CD4-positive, alpha-beta T cell treated with Interleukin-1 beta for 1 hour (primary cell): ENCODE measurements at regions not wholly inside any gene's neighbourhood (a gene's known extent, or its start where the extent isn't known, plus 50 kb on each side); places are given as distances from the start of the nearest gene placed in this dataset.

Experiments used
- DNase-seq, 2 donors: peaks; one replicate each; pipeline ENCODE4 v3.0.0-alpha.2; 2020 to 2022

- no peak for DNase-seq
These were observed 159.9 kb upstream of the HMCN1 start for GRCh38 chr1:185574139-185574875.

- no peak for DNase-seq
These were observed 160.5 kb upstream of the HMCN1 start for GRCh38 chr1:185573677-185574076.

GRCh38 chr1:185573162-185573561 is 161.0 kb upstream of the HMCN1 start:
- no peak for DNase-seq

GRCh38 chr1:185570962-185571361 is 163.2 kb upstream of the HMCN1 start:
- peak; percentile 17 to 30 for DNase-seq

GRCh38 chr1:185568155-185569123 is 165.8 kb upstream of the HMCN1 start:
- DNase-seq: peak in 1 of 2 donors; percentile 54

GRCh38 chr1:185567440-185567839 is 166.8 kb upstream of the HMCN1 start:
- no peak for DNase-seq

GRCh38 chr1:185566995-185567394 is 167.2 kb upstream of the HMCN1 start:
- DNase-seq: peak; percentile 78 to 90

- no peak for DNase-seq
These were observed 168.9 kb upstream of the HMCN1 start for GRCh38 chr1:185565302-185565701.

GRCh38 chr1:185564816-185565215 is 169.4 kb upstream of the HMCN1 start:
- no peak for DNase-seq

- no peak for DNase-seq
These were observed 171.5 kb upstream of the HMCN1 start for GRCh38 chr1:185562461-185563359.

- DNase-seq: peak in 1 of 2 donors; percentile 49
These were observed 172.6 kb upstream of the HMCN1 start for GRCh38 chr1:185561629-185562028.

GRCh38 chr1:185560760-185561159 is 173.4 kb upstream of the HMCN1 start:
- peak; percentile 11 to 12 for DNase-seq

GRCh38 chr1:185559684-185560331 is 174.4 kb upstream of the HMCN1 start:
- peak; percentile 73 to 75 for DNase-seq

- no peak for DNase-seq
These were observed 175.0 kb upstream of the HMCN1 start for GRCh38 chr1:185559151-185559550.

- no peak for DNase-seq
These were observed 177.6 kb upstream of the HMCN1 start for GRCh38 chr1:185556561-185556960.

GRCh38 chr1:185555743-185556142 is 178.4 kb upstream of the HMCN1 start:
- no peak for DNase-seq

- no peak for DNase-seq
These were observed 183.2 kb upstream of the HMCN1 start for GRCh38 chr1:185551008-185551407.

GRCh38 chr1:185549906-185550305 is 184.3 kb upstream of the HMCN1 start:
- no peak for DNase-seq

- DNase-seq: no peak
These were observed 188.2 kb upstream of the HMCN1 start for GRCh38 chr1:185546029-185546428.

GRCh38 chr1:185541871-185542301 is 192.3 kb upstream of the HMCN1 start:
- DNase-seq: no peak

GRCh38 chr1:185540295-185540694 is 193.9 kb upstream of the HMCN1 start:
- DNase-seq: no peak

GRCh38 chr1:185539277-185539943 is 194.8 kb upstream of the HMCN1 start:
- no peak for DNase-seq
